Endothelial cell of umbilical vein (primary cell): ENCODE measurements at regions not wholly inside any gene's neighbourhood (a gene's known extent, or its start where the extent isn't known, plus 50 kb on each side); places are given as distances from the start of the nearest gene placed in this dataset.

Experiments
- CTCF ChIP-seq, 2 donors: IDR thresholded peaks; 1 replicate in 1 of 2; 2 replicates in 1 of 2; pipeline ENCODE4 v1.5.1; 2011; ENCODE audit warnings: low read length in 2 of 2, mild to moderate bottlenecking in 2 of 2, moderate library complexity in 2 of 2, control low read depth in 1 of 2, inconsistent platforms in 1 of 2, low read depth in 1 of 2; ENCODE audit not compliant: insufficient read depth in 1 of 2; ENCODE audit errors: extremely low read depth in 1 of 2
- POLR2AphosphoS5 ChIP-seq: IDR thresholded peaks from 2 replicates; pipeline ENCODE4 v1.6.1; 2012; ENCODE audit warnings: low read depth, mild to moderate bottlenecking, control low read depth, low read length, moderate library complexity; ENCODE audit not compliant: insufficient read depth

GRCh38 chr4:147303873-147304229, 177.0 kb upstream of the EDNRA start:
- TF ChIP-seq CTCF (IDR thresholded peaks at IDR 0.05; ENCODE audit: extremely low read depth in 1 of 2, insufficient read depth in 1 of 2, low read depth in 1 of 2, low read length in 2 of 2) (no peak), POLR2AphosphoS5 (no peak)
